ENCODE measurements at regions not wholly inside any gene's neighbourhood (a gene's known extent, or its start where the extent isn't known, plus 50 kb on each side); places are given as distances from the start of the nearest gene placed in this dataset.

DNA sequence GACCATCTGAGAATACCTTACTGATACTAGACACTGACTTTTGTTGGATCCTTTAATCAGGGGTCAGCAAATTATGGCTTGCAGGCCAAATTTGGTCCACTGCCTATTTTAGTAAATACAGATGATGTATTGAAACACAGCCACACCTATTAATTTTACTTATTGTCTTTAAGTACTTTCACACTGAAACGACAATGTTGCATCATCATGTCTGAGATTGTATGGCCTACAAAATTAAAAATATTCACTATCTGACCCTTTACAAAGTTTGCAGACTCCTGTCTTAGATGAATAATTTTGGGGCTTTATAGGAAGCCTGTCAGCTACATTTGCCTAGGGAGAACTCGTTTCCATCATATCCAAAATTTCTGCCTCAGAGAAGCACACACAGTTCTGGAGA is 503.2 kb upstream of the TGFBR2 start:
- no peak overlapping the region for H3K4me2 ChIP-seq
- H3K4me3 ChIP-seq: no peak overlapping the region
- no peak for DNase-seq (ENCODE audit: low spot score)
- Mint-ChIP-seq H3K9me3 (peaks cover 32% of the 10 kb centered on the region), H3K4me3 (no peak overlapping the region), H3K36me3 (peaks cover 8% of the 10 kb centered on the region), H3K27ac (no peak overlapping the region), H3K27me3 (ENCODE audit: insufficient read depth, low read depth) (peaks cover 8% of the 10 kb centered on the region), H3K4me1 (peaks cover 16% of the 10 kb centered on the region)
- no peak overlapping the region for H2AFZ ChIP-seq (replicated peaks)
- TF ChIP-seq, protein P1, sequence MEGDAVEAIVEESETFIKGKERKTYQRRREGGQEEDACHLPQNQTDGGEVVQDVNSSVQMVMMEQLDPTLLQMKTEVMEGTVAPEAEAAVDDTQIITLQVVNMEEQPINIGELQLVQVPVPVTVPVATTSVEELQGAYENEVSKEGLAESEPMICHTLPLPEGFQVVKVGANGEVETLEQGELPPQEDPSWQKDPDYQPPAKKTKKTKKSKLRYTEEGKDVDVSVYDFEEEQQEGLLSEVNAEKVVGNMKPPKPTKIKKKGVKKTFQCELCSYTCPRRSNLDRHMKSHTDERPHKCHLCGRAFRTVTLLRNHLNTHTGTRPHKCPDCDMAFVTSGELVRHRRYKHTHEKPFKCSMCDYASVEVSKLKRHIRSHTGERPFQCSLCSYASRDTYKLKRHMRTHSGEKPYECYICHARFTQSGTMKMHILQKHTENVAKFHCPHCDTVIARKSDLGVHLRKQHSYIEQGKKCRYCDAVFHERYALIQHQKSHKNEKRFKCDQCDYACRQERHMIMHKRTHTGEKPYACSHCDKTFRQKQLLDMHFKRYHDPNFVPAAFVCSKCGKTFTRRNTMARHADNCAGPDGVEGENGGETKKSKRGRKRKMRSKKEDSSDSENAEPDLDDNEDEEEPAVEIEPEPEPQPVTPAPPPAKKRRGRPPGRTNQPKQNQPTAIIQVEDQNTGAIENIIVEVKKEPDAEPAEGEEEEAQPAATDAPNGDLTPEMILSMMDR (IDR thresholded peaks at IDR 0.05): no peak
- no peak for TF ChIP-seq EZH2 (IDR thresholded peaks at IDR 0.05)
- no peak for TF ChIP-seq EZH2phosphoT487 (IDR thresholded peaks at IDR 0.05)
- no peaks in the 10 kb centered on the region for H3K9me3 ChIP-seq (ENCODE audit: low read depth)
- H3K36me3 ChIP-seq: no peaks in the 10 kb centered on the region
- H3F3A ChIP-seq (ENCODE audit: low read depth): no peaks in the 10 kb centered on the region
- H4K20me1 ChIP-seq (ENCODE audit: low read depth): no peaks in the 10 kb centered on the region
- no peak overlapping the region for H3K9ac ChIP-seq
- H3K27me3 ChIP-seq: no peaks in the 10 kb centered on the region
- no peaks in the 10 kb centered on the region for H3K79me2 ChIP-seq (ENCODE audit: low read depth)
- peaks cover 11% of the 10 kb centered on the region for H3K4me1 ChIP-seq
- H3K27ac ChIP-seq: no peak overlapping the region

DNA sequence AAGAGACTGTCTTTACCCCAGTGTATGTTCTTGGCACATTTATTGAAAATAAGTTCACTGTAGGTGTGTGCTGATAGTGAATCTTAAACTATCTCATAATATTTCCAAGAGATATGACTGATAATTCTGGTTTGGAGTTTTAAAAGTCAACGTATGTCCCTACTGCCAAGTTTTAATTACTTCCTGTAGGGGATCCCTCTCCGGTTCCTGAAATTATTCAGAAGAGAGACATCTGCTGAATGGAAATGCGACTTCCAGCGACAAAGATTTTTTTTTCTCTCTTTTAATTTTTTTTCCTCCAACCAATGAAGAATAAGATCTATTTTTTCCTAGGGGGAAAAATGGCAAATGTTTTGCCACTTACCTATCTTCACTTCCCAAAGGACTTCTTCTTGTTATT is 498.9 kb upstream of the TGFBR2 start:
- H3K27me3 Mint-ChIP-seq (ENCODE audit: insufficient read depth, low read depth): peaks cover 8% of the 10 kb centered on the region
- no peak for DNase-seq (ENCODE audit: low spot score)

DNA sequence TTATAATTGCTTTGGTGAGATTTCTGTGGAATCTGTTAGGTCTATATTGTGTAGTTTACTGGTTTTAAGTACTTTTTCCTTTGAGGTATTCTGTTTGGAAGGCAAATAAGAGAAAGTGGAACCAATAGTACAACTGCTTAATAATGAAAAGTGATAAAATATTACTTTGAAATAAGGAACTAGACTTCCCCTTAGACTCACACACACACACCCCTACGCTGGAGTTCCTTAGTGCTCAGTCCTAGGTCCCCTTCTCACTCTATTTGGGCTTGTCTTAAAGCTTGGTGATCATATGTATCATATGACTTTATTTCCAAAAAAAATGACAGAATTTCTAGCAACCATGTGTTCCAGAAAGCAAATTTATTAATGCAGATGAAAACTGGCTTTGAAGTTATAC is 494.0 kb upstream of the TGFBR2 start:
- Mint-ChIP-seq H3K4me1 (no peaks in the 10 kb centered on the region), H3K36me3 (no peaks in the 10 kb centered on the region), H3K27ac (no peak overlapping the region), H3K9me3 (no peaks in the 10 kb centered on the region), H3K27me3 (ENCODE audit: insufficient read depth, low read depth) (no peaks in the 10 kb centered on the region), H3K4me3 (no peak overlapping the region)
- Histone ChIP-seq H3K9ac (no peak overlapping the region), H3F3A (ENCODE audit: low read depth) (no peaks in the 10 kb centered on the region), H3K4me2 (no peak overlapping the region), H3K9me3 (ENCODE audit: low read depth) (no peaks in the 10 kb centered on the region), H3K79me2 (ENCODE audit: low read depth) (no peaks in the 10 kb centered on the region), H2AFZ (replicated peaks) (no peak overlapping the region), H3K36me3 (no peaks in the 10 kb centered on the region), H4K20me1 (ENCODE audit: low read depth) (no peaks in the 10 kb centered on the region), H3K4me3 (no peak overlapping the region), H3K27me3 (no peaks in the 10 kb centered on the region), H3K4me1 (no peaks in the 10 kb centered on the region), H3K27ac (no peak overlapping the region)
- TF ChIP-seq, protein P1 (IDR thresholded peaks at IDR 0.05): no peak
- no peak for TF ChIP-seq EZH2 (IDR thresholded peaks at IDR 0.05)
- no peak for TF ChIP-seq EZH2phosphoT487 (IDR thresholded peaks at IDR 0.05)
- no peak for DNase-seq (ENCODE audit: low spot score)

More for the DNA sequence above, 498.9 kb upstream of the TGFBR2 start:
- no peaks in the 10 kb centered on the region for H4K20me1 ChIP-seq (ENCODE audit: low read depth)
- H3F3A ChIP-seq (ENCODE audit: low read depth): no peaks in the 10 kb centered on the region
- no peaks in the 10 kb centered on the region for H3K79me2 ChIP-seq (ENCODE audit: low read depth)
- no peaks in the 10 kb centered on the region for H3K36me3 ChIP-seq
- Mint-ChIP-seq H3K4me3 (no peak overlapping the region), H3K36me3 (peaks cover 7% of the 10 kb centered on the region), H3K4me1 (no peaks in the 10 kb centered on the region), H3K9me3 (peaks cover 27% of the 10 kb centered on the region), H3K27ac (no peak overlapping the region)
- H2AFZ ChIP-seq (replicated peaks): no peak overlapping the region
- no peaks in the 10 kb centered on the region for H3K27me3 ChIP-seq
- no peak overlapping the region for H3K4me2 ChIP-seq
- no peak overlapping the region for H3K9ac ChIP-seq
- H3K4me1 ChIP-seq: no peaks in the 10 kb centered on the region
- TF ChIP-seq EZH2 (IDR thresholded peaks at IDR 0.05) (no peak), EZH2phosphoT487 (IDR thresholded peaks at IDR 0.05) (no peak)
- TF ChIP-seq, protein P1 (IDR thresholded peaks at IDR 0.05): no peak
- no peak overlapping the region for H3K27ac ChIP-seq
- H3K4me3 ChIP-seq: no peak overlapping the region
- H3K9me3 ChIP-seq (ENCODE audit: low read depth): no peaks in the 10 kb centered on the region

Data from neural progenitor cell (in vitro differentiated cells).